ENCODE measurements at regions not wholly inside any gene's neighbourhood (a gene's known extent, or its start where the extent isn't known, plus 50 kb on each side); places are given as distances from the start of the nearest gene placed in this dataset.

DNA sequence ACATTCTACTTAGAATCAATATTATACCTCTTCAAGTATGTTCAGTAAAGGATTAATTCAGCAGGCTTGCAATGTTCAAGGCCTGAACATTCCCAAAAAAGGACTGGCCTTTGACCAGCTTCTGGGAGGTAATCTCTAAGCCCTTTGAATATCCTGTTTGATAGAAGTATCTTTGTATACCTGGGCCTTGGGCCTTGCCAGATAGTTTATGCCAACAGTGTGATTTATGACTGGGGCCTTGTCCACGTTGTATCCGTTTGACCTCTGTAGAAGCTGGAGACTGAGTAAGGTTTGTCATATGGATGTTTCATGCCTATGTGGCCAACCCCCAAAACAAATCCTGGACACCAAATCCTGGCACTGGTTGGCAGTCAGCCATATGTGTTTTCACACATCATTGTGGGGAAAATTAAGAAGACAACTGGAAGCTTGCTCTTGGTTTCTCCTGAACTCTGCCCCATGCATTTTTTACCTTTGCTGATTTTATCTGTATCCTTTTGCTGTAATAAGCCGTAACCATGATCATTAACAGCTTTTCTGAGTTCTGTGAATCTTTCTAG is 92.1 kb downstream of the RMI1 start:
- POLR2A ChIA-PET: no interaction called here
- H3K4me3 ChIP-seq (ENCODE audit: low read depth in 2 of 2, low read length in 1 of 2): no peak overlapping the region

GRCh38 chr9:84075004-84075403 is 94.4 kb downstream of the RMI1 start:
- Histone ChIP-seq H4K20me1 (ENCODE audit: insufficient read depth) (no peaks in the 10 kb centered on the region), H3F3A (replicated peaks; ENCODE audit: insufficient read depth) (no peaks in the 10 kb centered on the region), H3K9me2 (no peaks in the 10 kb centered on the region), H3K27me3 (ENCODE audit: insufficient read depth) (no peaks in the 10 kb centered on the region), H3K4me2 (no peak overlapping the region), H3K4me3 (ENCODE audit: low read depth in 2 of 2, low read length in 1 of 2) (no peak overlapping the region), H3K4me1 (ENCODE audit: control insufficient read depth in 1 of 2, insufficient read depth in 2 of 2, low read depth in 1 of 2, low read length in 1 of 2) (no peaks in the 10 kb centered on the region), H3K79me2 (ENCODE audit: insufficient read depth) (no peaks in the 10 kb centered on the region), H3K9ac (no peak overlapping the region), H3K27ac (ENCODE audit: low read depth in 2 of 2, low read length in 1 of 2) (no peak overlapping the region), H2AFZ (ENCODE audit: low read depth) (no peak overlapping the region), H3K36me3 (replicated peaks in 1 of 2; ENCODE audit: control insufficient read depth in 1 of 2, insufficient read depth in 2 of 2, low read length in 1 of 2) (no peaks in the 10 kb centered on the region), H3K9me3 (no peaks in the 10 kb centered on the region)
- CTCF ChIA-PET: no interaction called here
- DNase-seq: no peak
- TF ChIP-seq RCOR1 (IDR thresholded peaks at IDR 0.05; ENCODE audit: low read length) (no peak), YY1 (IDR thresholded peaks at IDR 0.05; ENCODE audit: low read depth) (no peak), TAF1 (IDR thresholded peaks at IDR 0.05; ENCODE audit: borderline replicate concordance, low read depth, low read length) (no peak), ELF1 (IDR thresholded peaks at IDR 0.05) (no peak), GATA2 (CRISPR knock-in tag; IDR thresholded peaks at IDR 0.05) (no peak), EP300 (IDR thresholded peaks at IDR 0.05; ENCODE audit: borderline replicate concordance in 1 of 2, low read depth in 1 of 2, low read length in 1 of 2) (no peak), IRF3 (IDR thresholded peaks at IDR 0.05; ENCODE audit: low read depth, low read length) (no peak), NFIC (IDR thresholded peaks at IDR 0.05; ENCODE audit: borderline replicate concordance) (no peak), RXRA (IDR thresholded peaks at IDR 0.05; ENCODE audit: borderline replicate concordance, low read depth) (no peak)
- TF ChIP-seq, protein P1, sequence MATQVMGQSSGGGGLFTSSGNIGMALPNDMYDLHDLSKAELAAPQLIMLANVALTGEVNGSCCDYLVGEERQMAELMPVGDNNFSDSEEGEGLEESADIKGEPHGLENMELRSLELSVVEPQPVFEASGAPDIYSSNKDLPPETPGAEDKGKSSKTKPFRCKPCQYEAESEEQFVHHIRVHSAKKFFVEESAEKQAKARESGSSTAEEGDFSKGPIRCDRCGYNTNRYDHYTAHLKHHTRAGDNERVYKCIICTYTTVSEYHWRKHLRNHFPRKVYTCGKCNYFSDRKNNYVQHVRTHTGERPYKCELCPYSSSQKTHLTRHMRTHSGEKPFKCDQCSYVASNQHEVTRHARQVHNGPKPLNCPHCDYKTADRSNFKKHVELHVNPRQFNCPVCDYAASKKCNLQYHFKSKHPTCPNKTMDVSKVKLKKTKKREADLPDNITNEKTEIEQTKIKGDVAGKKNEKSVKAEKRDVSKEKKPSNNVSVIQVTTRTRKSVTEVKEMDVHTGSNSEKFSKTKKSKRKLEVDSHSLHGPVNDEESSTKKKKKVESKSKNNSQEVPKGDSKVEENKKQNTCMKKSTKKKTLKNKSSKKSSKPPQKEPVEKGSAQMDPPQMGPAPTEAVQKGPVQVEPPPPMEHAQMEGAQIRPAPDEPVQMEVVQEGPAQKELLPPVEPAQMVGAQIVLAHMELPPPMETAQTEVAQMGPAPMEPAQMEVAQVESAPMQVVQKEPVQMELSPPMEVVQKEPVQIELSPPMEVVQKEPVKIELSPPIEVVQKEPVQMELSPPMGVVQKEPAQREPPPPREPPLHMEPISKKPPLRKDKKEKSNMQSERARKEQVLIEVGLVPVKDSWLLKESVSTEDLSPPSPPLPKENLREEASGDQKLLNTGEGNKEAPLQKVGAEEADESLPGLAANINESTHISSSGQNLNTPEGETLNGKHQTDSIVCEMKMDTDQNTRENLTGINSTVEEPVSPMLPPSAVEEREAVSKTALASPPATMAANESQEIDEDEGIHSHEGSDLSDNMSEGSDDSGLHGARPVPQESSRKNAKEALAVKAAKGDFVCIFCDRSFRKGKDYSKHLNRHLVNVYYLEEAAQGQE (IDR thresholded peaks at IDR 0.05; ENCODE audit: low read depth, low read length): no peak
- TF ChIP-seq, protein P2, sequence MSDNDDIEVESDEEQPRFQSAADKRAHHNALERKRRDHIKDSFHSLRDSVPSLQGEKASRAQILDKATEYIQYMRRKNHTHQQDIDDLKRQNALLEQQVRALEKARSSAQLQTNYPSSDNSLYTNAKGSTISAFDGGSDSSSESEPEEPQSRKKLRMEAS (IDR thresholded peaks at IDR 0.05; ENCODE audit: low read depth): no peak
- TF ChIP-seq, protein P3, sequence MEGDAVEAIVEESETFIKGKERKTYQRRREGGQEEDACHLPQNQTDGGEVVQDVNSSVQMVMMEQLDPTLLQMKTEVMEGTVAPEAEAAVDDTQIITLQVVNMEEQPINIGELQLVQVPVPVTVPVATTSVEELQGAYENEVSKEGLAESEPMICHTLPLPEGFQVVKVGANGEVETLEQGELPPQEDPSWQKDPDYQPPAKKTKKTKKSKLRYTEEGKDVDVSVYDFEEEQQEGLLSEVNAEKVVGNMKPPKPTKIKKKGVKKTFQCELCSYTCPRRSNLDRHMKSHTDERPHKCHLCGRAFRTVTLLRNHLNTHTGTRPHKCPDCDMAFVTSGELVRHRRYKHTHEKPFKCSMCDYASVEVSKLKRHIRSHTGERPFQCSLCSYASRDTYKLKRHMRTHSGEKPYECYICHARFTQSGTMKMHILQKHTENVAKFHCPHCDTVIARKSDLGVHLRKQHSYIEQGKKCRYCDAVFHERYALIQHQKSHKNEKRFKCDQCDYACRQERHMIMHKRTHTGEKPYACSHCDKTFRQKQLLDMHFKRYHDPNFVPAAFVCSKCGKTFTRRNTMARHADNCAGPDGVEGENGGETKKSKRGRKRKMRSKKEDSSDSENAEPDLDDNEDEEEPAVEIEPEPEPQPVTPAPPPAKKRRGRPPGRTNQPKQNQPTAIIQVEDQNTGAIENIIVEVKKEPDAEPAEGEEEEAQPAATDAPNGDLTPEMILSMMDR (IDR thresholded peaks at IDR 0.05): no peak
- POLR2A ChIA-PET: no interaction called here

More for the DNA sequence above, 92.1 kb downstream of the RMI1 start:
- Histone ChIP-seq H3K4me1 (ENCODE audit: control insufficient read depth in 1 of 2, insufficient read depth in 2 of 2, low read depth in 1 of 2, low read length in 1 of 2) (no peaks in the 10 kb centered on the region), H3K9me2 (no peaks in the 10 kb centered on the region), H4K20me1 (ENCODE audit: insufficient read depth) (no peaks in the 10 kb centered on the region), H3K9ac (no peak overlapping the region), H3F3A (replicated peaks; ENCODE audit: insufficient read depth) (no peaks in the 10 kb centered on the region), H3K9me3 (no peaks in the 10 kb centered on the region), H3K27me3 (ENCODE audit: insufficient read depth) (no peaks in the 10 kb centered on the region), H3K27ac (ENCODE audit: low read depth in 2 of 2, low read length in 1 of 2) (no peak overlapping the region), H2AFZ (ENCODE audit: low read depth) (no peak overlapping the region), H3K79me2 (ENCODE audit: insufficient read depth) (no peaks in the 10 kb centered on the region), H3K36me3 (replicated peaks in 1 of 2; ENCODE audit: control insufficient read depth in 1 of 2, insufficient read depth in 2 of 2, low read length in 1 of 2) (no peaks in the 10 kb centered on the region), H3K4me2 (no peak overlapping the region)
- TF ChIP-seq GATA2 (CRISPR knock-in tag; IDR thresholded peaks at IDR 0.05): no peak
- 77% methylated on average over 3 of the region's 3 CpGs for WGBS (ENCODE audit: low lambda C conversion rate)
- DNase-seq: no peak
- CTCF ChIA-PET: no interaction called here

Measured in SK-N-SH (cell line).